OCI-LY7 (cell line): ENCODE measurements at regions not wholly inside any gene's neighbourhood (a gene's known extent, or its start where the extent isn't known, plus 50 kb on each side); places are given as distances from the start of the nearest gene placed in this dataset.

Source experiments
- CTCF ChIP-seq: fragments of 200-600 bp; sonication (generic); conservative IDR thresholded peaks from 2 replicates; pipeline ENCODE4 v1.5.1; 2014; ENCODE audit warnings: mild to moderate bottlenecking, antibody characterized with exemption, low read length, moderate library complexity, mixed read lengths
- EZH2phosphoT487 ChIP-seq: fragments of 200-600 bp; sonication (generic); IDR thresholded peaks from 2 replicates; pipeline ENCODE4 v1.6.1; 2018; ENCODE audit warnings: low read depth, borderline replicate concordance, mild to moderate bottlenecking, mixed run types, antibody characterized with exemption, low read length, moderate library complexity, mixed read lengths

GRCh38 chr1:14539309-14539708 is 59.2 kb upstream of the KAZN start:
- TF ChIP-seq CTCF = no peak
- TF ChIP-seq EZH2phosphoT487 = no peak
